ENCODE measurements at regions not wholly inside any gene's neighbourhood (a gene's known extent, or its start where the extent isn't known, plus 50 kb on each side); places are given as distances from the start of the nearest gene placed in this dataset.

- H3K27me3 ChIP-seq (ENCODE audit: insufficient read depth, low read length) = no peaks in the 10 kb centered on the region
- no peaks in the 10 kb centered on the region for H3K36me3 ChIP-seq (ENCODE audit: insufficient read depth, low read length)
- no peak overlapping the region for H3K4me3 ChIP-seq (ENCODE audit: low read length)
- H3K9me3 ChIP-seq (ENCODE audit: insufficient read depth, low read depth, low read length) = no peaks in the 10 kb centered on the region
- H3K4me1 ChIP-seq (ENCODE audit: insufficient read depth, low read length) = no peaks in the 10 kb centered on the region
- H3K27ac ChIP-seq (ENCODE audit: low read depth, low read length) = no peak overlapping the region
- no peak overlapping the region for H3K9ac ChIP-seq (ENCODE audit: low read depth, low read length)
- 97% methylated on average over 4 of the region's 4 CpGs for WGBS
Measured at GRCh38 chr7:124387056-124387455, 354.2 kb upstream of the TMEM229A start.

GRCh38 chr7:124379296-124379695 lies 346.4 kb upstream of the TMEM229A start:
- Histone ChIP-seq H3K9me3 (ENCODE audit: insufficient read depth, low read depth, low read length) (no peaks in the 10 kb centered on the region), H3K4me3 (ENCODE audit: low read length) (no peak overlapping the region), H3K27ac (ENCODE audit: low read depth, low read length) (no peak overlapping the region), H3K27me3 (ENCODE audit: insufficient read depth, low read length) (no peaks in the 10 kb centered on the region), H3K36me3 (ENCODE audit: insufficient read depth, low read length) (no peaks in the 10 kb centered on the region), H3K9ac (ENCODE audit: low read depth, low read length) (no peak overlapping the region), H3K4me1 (ENCODE audit: insufficient read depth, low read length) (no peaks in the 10 kb centered on the region)
- WGBS = 100% methylated on average over 1 of the region's 1 CpG

GRCh38 chr7:124376111-124376510 lies 343.2 kb upstream of the TMEM229A start:
- H3K9me3 ChIP-seq (ENCODE audit: insufficient read depth, low read depth, low read length) = no peaks in the 10 kb centered on the region
- 83% methylated on average over 4 of the region's 4 CpGs for WGBS

GRCh38 chr7:124375391-124375790 lies 342.5 kb upstream of the TMEM229A start:
- H3K9ac ChIP-seq (ENCODE audit: low read depth, low read length) = no peak overlapping the region
- H3K27ac ChIP-seq (ENCODE audit: low read depth, low read length) = no peak overlapping the region
- H3K4me3 ChIP-seq (ENCODE audit: low read length) = no peak overlapping the region
- no peaks in the 10 kb centered on the region for H3K9me3 ChIP-seq (ENCODE audit: insufficient read depth, low read depth, low read length)
- H3K27me3 ChIP-seq (ENCODE audit: insufficient read depth, low read length) = no peaks in the 10 kb centered on the region
- H3K36me3 ChIP-seq (ENCODE audit: insufficient read depth, low read length) = no peaks in the 10 kb centered on the region
- no peaks in the 10 kb centered on the region for H3K4me1 ChIP-seq (ENCODE audit: insufficient read depth, low read length)
- WGBS = 94% methylated on average over 4 of the region's 4 CpGs

More at GRCh38 chr7:124376111-124376510, 343.2 kb upstream of the TMEM229A start:
- Histone ChIP-seq H3K27ac (ENCODE audit: low read depth, low read length) (no peak overlapping the region), H3K4me3 (ENCODE audit: low read length) (no peak overlapping the region), H3K27me3 (ENCODE audit: insufficient read depth, low read length) (no peaks in the 10 kb centered on the region), H3K9ac (ENCODE audit: low read depth, low read length) (no peak overlapping the region), H3K36me3 (ENCODE audit: insufficient read depth, low read length) (no peaks in the 10 kb centered on the region), H3K4me1 (ENCODE audit: insufficient read depth, low read length) (no peaks in the 10 kb centered on the region)

- Histone ChIP-seq H3K9ac (ENCODE audit: low read depth, low read length) (no peak overlapping the region), H3K27ac (ENCODE audit: low read depth, low read length) (no peak overlapping the region), H3K4me1 (ENCODE audit: insufficient read depth, low read length) (peaks cover 12% of the 10 kb centered on the region; the same call in 1 of the 2 replicates), H3K27me3 (ENCODE audit: insufficient read depth, low read length) (no peaks in the 10 kb centered on the region), H3K4me3 (ENCODE audit: low read length) (no peak overlapping the region), H3K36me3 (ENCODE audit: insufficient read depth, low read length) (no peaks in the 10 kb centered on the region), H3K9me3 (ENCODE audit: insufficient read depth, low read depth, low read length) (no peaks in the 10 kb centered on the region)
- 56% methylated on average over 1 of the region's 1 CpG for WGBS
Measured at GRCh38 chr7:124369310-124369709, 336.4 kb upstream of the TMEM229A start.

- H3K9me3 ChIP-seq (ENCODE audit: insufficient read depth, low read depth, low read length) = no peaks in the 10 kb centered on the region
Measured at GRCh38 chr7:124366118-124366517, 333.3 kb upstream of the TMEM229A start.

GRCh38 chr7:124364283-124364682 lies 331.4 kb upstream of the TMEM229A start:
- H3K36me3 ChIP-seq (ENCODE audit: insufficient read depth, low read length) = no peaks in the 10 kb centered on the region
- H3K27me3 ChIP-seq (ENCODE audit: insufficient read depth, low read length) = no peaks in the 10 kb centered on the region
- no peaks in the 10 kb centered on the region for H3K9me3 ChIP-seq (ENCODE audit: insufficient read depth, low read depth, low read length)
- 88% methylated on average over 1 of the region's 1 CpG for WGBS
- H3K9ac ChIP-seq (ENCODE audit: low read depth, low read length) = no peak overlapping the region
- peaks cover 6% of the 10 kb centered on the region; the same call in 1 of the 2 replicates for H3K4me1 ChIP-seq (ENCODE audit: insufficient read depth, low read length)
- H3K4me3 ChIP-seq (ENCODE audit: low read length) = no peak overlapping the region
- H3K27ac ChIP-seq (ENCODE audit: low read depth, low read length) = no peak overlapping the region

More at GRCh38 chr7:124366118-124366517, 333.3 kb upstream of the TMEM229A start:
- Histone ChIP-seq H3K4me1 (ENCODE audit: insufficient read depth, low read length) (peaks cover 12% of the 10 kb centered on the region; the same call in 1 of the 2 replicates), H3K4me3 (ENCODE audit: low read length) (no peak overlapping the region), H3K9ac (ENCODE audit: low read depth, low read length) (no peak overlapping the region), H3K36me3 (ENCODE audit: insufficient read depth, low read length) (no peaks in the 10 kb centered on the region), H3K27ac (ENCODE audit: low read depth, low read length) (no peak overlapping the region), H3K27me3 (ENCODE audit: insufficient read depth, low read length) (no peaks in the 10 kb centered on the region)
- 100% methylated on average over 1 of the region's 1 CpG for WGBS

GRCh38 chr7:124354201-124354600 lies 321.3 kb upstream of the TMEM229A start:
- Histone ChIP-seq H3K27ac (ENCODE audit: low read depth, low read length) (no peak overlapping the region), H3K9ac (ENCODE audit: low read depth, low read length) (no peak overlapping the region), H3K27me3 (ENCODE audit: insufficient read depth, low read length) (no peaks in the 10 kb centered on the region), H3K9me3 (ENCODE audit: insufficient read depth, low read depth, low read length) (no peaks in the 10 kb centered on the region), H3K4me1 (ENCODE audit: insufficient read depth, low read length) (no peaks in the 10 kb centered on the region), H3K36me3 (ENCODE audit: insufficient read depth, low read length) (no peaks in the 10 kb centered on the region), H3K4me3 (ENCODE audit: low read length) (no peak overlapping the region)

- H3K4me1 ChIP-seq (ENCODE audit: insufficient read depth, low read length) = no peaks in the 10 kb centered on the region
- H3K4me3 ChIP-seq (ENCODE audit: low read length) = no peak overlapping the region
- no peak overlapping the region for H3K27ac ChIP-seq (ENCODE audit: low read depth, low read length)
- WGBS = 74% methylated on average over 8 of the region's 8 CpGs
- H3K9ac ChIP-seq (ENCODE audit: low read depth, low read length) = no peak overlapping the region
- no peaks in the 10 kb centered on the region for H3K36me3 ChIP-seq (ENCODE audit: insufficient read depth, low read length)
- H3K9me3 ChIP-seq (ENCODE audit: insufficient read depth, low read depth, low read length) = no peaks in the 10 kb centered on the region
- H3K27me3 ChIP-seq (ENCODE audit: insufficient read depth, low read length) = no peaks in the 10 kb centered on the region
Measured at GRCh38 chr7:124351950-124352349, 319.1 kb upstream of the TMEM229A start.

- Histone ChIP-seq H3K27ac (ENCODE audit: low read depth, low read length) (no peak overlapping the region), H3K9ac (ENCODE audit: low read depth, low read length) (no peak overlapping the region), H3K4me1 (ENCODE audit: insufficient read depth, low read length) (no peaks in the 10 kb centered on the region), H3K9me3 (ENCODE audit: insufficient read depth, low read depth, low read length) (no peaks in the 10 kb centered on the region), H3K27me3 (ENCODE audit: insufficient read depth, low read length) (no peaks in the 10 kb centered on the region), H3K36me3 (ENCODE audit: insufficient read depth, low read length) (no peaks in the 10 kb centered on the region), H3K4me3 (ENCODE audit: low read length) (no peak overlapping the region)
- 94% methylated on average over 2 of the region's 2 CpGs for WGBS
Measured at GRCh38 chr7:124349443-124349842, 316.6 kb upstream of the TMEM229A start.

GRCh38 chr7:124338861-124339260 lies 306.0 kb upstream of the TMEM229A start:
- 100% methylated on average over 1 of the region's 2 CpGs for WGBS
- no peaks in the 10 kb centered on the region for H3K36me3 ChIP-seq (ENCODE audit: insufficient read depth, low read length)
- no peak overlapping the region for H3K27ac ChIP-seq (ENCODE audit: low read depth, low read length)
- no peak overlapping the region for H3K4me3 ChIP-seq (ENCODE audit: low read length)
- H3K4me1 ChIP-seq (ENCODE audit: insufficient read depth, low read length) = no peaks in the 10 kb centered on the region
- no peaks in the 10 kb centered on the region for H3K27me3 ChIP-seq (ENCODE audit: insufficient read depth, low read length)
- no peak overlapping the region for H3K9ac ChIP-seq (ENCODE audit: low read depth, low read length)
- H3K9me3 ChIP-seq (ENCODE audit: insufficient read depth, low read depth, low read length) = no peaks in the 10 kb centered on the region

GRCh38 chr7:124330731-124331407 lies 298.0 kb upstream of the TMEM229A start:
- no peaks in the 10 kb centered on the region for H3K9me3 ChIP-seq (ENCODE audit: insufficient read depth, low read depth, low read length)
- no peaks in the 10 kb centered on the region for H3K27me3 ChIP-seq (ENCODE audit: insufficient read depth, low read length)
- no peaks in the 10 kb centered on the region for H3K4me1 ChIP-seq (ENCODE audit: insufficient read depth, low read length)
- WGBS = 92% methylated on average over 2 of the region's 3 CpGs
- H3K4me3 ChIP-seq (ENCODE audit: low read length) = no peak overlapping the region
- H3K36me3 ChIP-seq (ENCODE audit: insufficient read depth, low read length) = no peaks in the 10 kb centered on the region
- H3K27ac ChIP-seq (ENCODE audit: low read depth, low read length) = no peak overlapping the region
- no peak overlapping the region for H3K9ac ChIP-seq (ENCODE audit: low read depth, low read length)

All from HUES64 (cell line).